Vagina (tissue), 2 donors: ENCODE measurements at regions not wholly inside any gene's neighbourhood (a gene's known extent, or its start where the extent isn't known, plus 50 kb on each side); places are given as distances from the start of the nearest gene placed in this dataset.

Source experiments
- DNase-seq, 2 donors: peaks; one replicate each; pipeline ENCODE4 v3.0.0-alpha.2; 2017; ENCODE audit errors: extremely low spot score in 2 of 2
- H3K27ac ChIP-seq: fragments of 200-600 bp; sonication (generic); one replicate; pipeline ENCODE4 v1.5.1; 2019
- H3K27me3 ChIP-seq: fragments of 200-600 bp; sonication (generic); one replicate; pipeline ENCODE4 v1.5.1; 2019
- H3K36me3 ChIP-seq, 2 donors: fragments of 200-600 bp; sonication (generic); one replicate each; pipeline ENCODE4 v1.5.1; 2017 to 2019
- H3K4me1 ChIP-seq: fragments of 200-600 bp; sonication (generic); one replicate; pipeline ENCODE4 v1.5.1; 2019
- H3K4me3 ChIP-seq, 2 donors: fragments of 200-600 bp; sonication (generic); 1 replicate in 1 of 2; 2 replicates in 1 of 2; pipeline ENCODE4 v1.5.1; 2016 to 2019
- H3K9me3 ChIP-seq: fragments of 200-600 bp; sonication (generic); one replicate; pipeline ENCODE4 v1.5.1; 2019
- POLR2A ChIP-seq, 2 donors: fragments of 450-650 bp; IDR thresholded peaks; one replicate each; pipeline ENCODE4 v1.6.1; 2017; ENCODE audit warnings: antibody characterized with exemption in 2 of 2, mild to moderate bottlenecking in 2 of 2, moderate library complexity in 2 of 2
- POLR2AphosphoS5 ChIP-seq, 2 donors: sonication (generic); formaldehyde crosslinking; IDR thresholded peaks; one replicate each; pipeline ENCODE4 v1.9.0; 2017; ENCODE audit warnings: antibody characterized with exemption in 2 of 2, mild to moderate bottlenecking in 2 of 2, low read depth in 1 of 2; ENCODE audit not compliant: insufficient read depth in 1 of 2
- intact Hi-C: fragments of 100-400 bp; cut with DNase I; formaldehyde crosslinking; loops from one replicate; pipeline ENCODE4 v1.15.1; 2023
- TF ChIP-seq, protein P1 (sequence below), 3 experiments: fragments of 450-650 bp in 2 of 3; fragments of 200-600 bp in 1 of 3; sonication (generic) in 1 of 3; IDR thresholded peaks; one replicate each; pipeline ENCODE4 v1.5.1; 2017 to 2019; ENCODE audit warnings: antibody characterized with exemption in 3 of 3, mild to moderate bottlenecking in 2 of 3, moderate library complexity in 2 of 3

DNA sequence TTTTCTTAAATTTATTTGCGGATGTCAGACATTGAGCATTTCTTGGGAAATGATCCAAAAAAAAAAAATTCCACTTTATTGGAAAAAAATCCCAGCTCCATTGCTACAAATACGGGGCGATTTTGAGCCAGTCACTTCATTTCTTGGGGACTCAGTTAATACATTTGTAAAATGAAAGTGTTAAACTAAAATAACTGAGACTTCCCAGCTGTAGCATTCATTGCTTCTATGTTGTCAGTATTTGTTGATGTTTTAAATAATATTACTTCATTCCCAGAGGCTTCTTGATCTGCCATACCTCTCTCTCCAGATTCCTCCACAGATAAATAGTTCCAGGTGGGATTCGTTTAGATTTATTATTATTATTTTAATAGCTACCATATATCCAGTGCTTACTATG, 77.1 kb upstream of the HS3ST3A1 start:
- DNase-seq, result no peak
- Histone ChIP-seq H3K9me3 (no peaks in the 10 kb centered on the region), H3K36me3 (no peaks in the 10 kb centered on the region), H3K4me3 (no peak overlapping the region), H3K4me1 (no peaks in the 10 kb centered on the region), H3K27ac (no peak overlapping the region), H3K27me3 (no peaks in the 10 kb centered on the region)
- TF ChIP-seq POLR2AphosphoS5 (IDR thresholded peaks at IDR 0.05; ENCODE audit: insufficient read depth in 1 of 2, low read depth in 1 of 2) (no peak), POLR2A (IDR thresholded peaks at IDR 0.05) (no peak)
- TF ChIP-seq, protein P1, sequence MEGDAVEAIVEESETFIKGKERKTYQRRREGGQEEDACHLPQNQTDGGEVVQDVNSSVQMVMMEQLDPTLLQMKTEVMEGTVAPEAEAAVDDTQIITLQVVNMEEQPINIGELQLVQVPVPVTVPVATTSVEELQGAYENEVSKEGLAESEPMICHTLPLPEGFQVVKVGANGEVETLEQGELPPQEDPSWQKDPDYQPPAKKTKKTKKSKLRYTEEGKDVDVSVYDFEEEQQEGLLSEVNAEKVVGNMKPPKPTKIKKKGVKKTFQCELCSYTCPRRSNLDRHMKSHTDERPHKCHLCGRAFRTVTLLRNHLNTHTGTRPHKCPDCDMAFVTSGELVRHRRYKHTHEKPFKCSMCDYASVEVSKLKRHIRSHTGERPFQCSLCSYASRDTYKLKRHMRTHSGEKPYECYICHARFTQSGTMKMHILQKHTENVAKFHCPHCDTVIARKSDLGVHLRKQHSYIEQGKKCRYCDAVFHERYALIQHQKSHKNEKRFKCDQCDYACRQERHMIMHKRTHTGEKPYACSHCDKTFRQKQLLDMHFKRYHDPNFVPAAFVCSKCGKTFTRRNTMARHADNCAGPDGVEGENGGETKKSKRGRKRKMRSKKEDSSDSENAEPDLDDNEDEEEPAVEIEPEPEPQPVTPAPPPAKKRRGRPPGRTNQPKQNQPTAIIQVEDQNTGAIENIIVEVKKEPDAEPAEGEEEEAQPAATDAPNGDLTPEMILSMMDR (IDR thresholded peaks at IDR 0.05), result no peak
- intact Hi-C loops, result no loop called here

DNA sequence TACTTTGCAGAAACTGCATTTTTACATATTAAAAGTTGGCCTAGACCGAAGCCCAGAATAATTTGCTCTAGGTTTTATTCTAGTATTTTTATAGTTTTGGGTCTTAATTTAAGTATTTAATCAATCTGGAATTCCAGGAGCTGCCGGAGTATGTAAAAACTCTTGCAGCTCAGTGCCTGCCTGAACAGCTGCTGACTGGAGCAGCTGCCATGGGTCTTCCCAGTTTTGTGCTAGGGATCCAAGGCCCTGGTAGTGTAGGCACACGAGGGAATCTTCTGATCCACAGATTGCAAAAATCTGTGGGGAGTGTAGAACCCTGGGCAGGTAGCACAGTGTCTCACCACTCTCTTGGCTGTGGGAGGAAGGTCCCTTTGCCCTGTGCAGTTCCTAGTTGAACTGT, 87.0 kb upstream of the HS3ST3A1 start:
- Histone ChIP-seq H3K36me3 (no peaks in the 10 kb centered on the region), H3K27me3 (no peaks in the 10 kb centered on the region), H3K9me3 (no peaks in the 10 kb centered on the region), H3K4me3 (no peak overlapping the region), H3K27ac (no peak overlapping the region), H3K4me1 (no peaks in the 10 kb centered on the region)
- intact Hi-C loops, result no loop called here
- no peak for DNase-seq
- TF ChIP-seq POLR2AphosphoS5 (IDR thresholded peaks at IDR 0.05; ENCODE audit: insufficient read depth in 1 of 2, low read depth in 1 of 2) (no peak), POLR2A (IDR thresholded peaks at IDR 0.05) (no peak)
- TF ChIP-seq, protein P1 (IDR thresholded peaks at IDR 0.05), result no peak

DNA sequence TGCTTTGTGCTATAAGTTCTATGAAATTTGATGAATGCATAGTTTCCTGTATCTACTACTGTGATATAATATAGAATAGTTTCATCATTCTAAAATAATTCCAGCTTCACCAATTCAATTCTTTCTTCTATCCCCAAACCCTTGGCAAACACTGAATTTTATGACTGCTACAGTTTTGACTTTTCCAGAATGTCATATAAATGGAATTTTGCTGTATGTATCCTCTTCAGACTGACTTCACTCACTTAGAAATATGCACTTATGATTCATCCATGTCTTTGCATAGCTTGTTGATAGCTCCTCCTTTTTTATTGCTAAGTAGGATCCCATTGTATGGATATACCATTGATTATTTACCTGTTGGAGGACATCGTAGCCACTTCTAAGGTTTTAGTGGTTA, 89.1 kb upstream of the HS3ST3A1 start:
- Histone ChIP-seq H3K9me3 (no peaks in the 10 kb centered on the region), H3K4me1 (no peaks in the 10 kb centered on the region), H3K27ac (no peak overlapping the region), H3K27me3 (no peaks in the 10 kb centered on the region), H3K36me3 (no peaks in the 10 kb centered on the region), H3K4me3 (no peak overlapping the region)
- no peak for DNase-seq
- no peak for TF ChIP-seq POLR2AphosphoS5 (IDR thresholded peaks at IDR 0.05; ENCODE audit: insufficient read depth in 1 of 2, low read depth in 1 of 2)
- no peak for TF ChIP-seq POLR2A (IDR thresholded peaks at IDR 0.05)
- TF ChIP-seq, protein P1 (IDR thresholded peaks at IDR 0.05), result no peak
- intact Hi-C loops, result no loop called here

DNA sequence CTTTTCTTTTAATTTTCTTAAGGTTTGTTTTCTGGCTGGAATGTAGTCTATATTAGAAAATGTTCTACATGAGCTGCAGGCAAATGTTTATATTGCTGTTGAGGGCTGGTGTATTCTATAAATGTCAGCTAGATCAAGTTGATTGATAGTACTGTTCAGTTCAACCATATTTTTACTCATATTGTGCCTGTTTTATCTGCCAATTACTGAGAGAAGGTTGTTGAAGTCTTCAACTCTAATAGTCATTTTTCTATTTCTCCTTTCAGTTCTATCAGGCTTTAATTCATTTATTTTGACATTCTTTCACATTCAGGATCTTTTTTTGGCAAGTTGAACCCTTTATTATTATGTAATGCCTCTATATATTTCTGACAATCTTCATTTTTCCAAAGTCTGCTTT, 93.2 kb upstream of the HS3ST3A1 start:
- DNase-seq, result no peak
- Histone ChIP-seq H3K4me3 (no peak overlapping the region), H3K4me1 (no peaks in the 10 kb centered on the region), H3K36me3 (no peaks in the 10 kb centered on the region), H3K9me3 (no peaks in the 10 kb centered on the region), H3K27ac (no peak overlapping the region), H3K27me3 (no peaks in the 10 kb centered on the region)
- TF ChIP-seq, protein P1 (IDR thresholded peaks at IDR 0.05), result no peak
- TF ChIP-seq POLR2AphosphoS5 (IDR thresholded peaks at IDR 0.05; ENCODE audit: insufficient read depth in 1 of 2, low read depth in 1 of 2) (no peak), POLR2A (IDR thresholded peaks at IDR 0.05) (no peak)
- intact Hi-C loops, result no loop called here

DNA sequence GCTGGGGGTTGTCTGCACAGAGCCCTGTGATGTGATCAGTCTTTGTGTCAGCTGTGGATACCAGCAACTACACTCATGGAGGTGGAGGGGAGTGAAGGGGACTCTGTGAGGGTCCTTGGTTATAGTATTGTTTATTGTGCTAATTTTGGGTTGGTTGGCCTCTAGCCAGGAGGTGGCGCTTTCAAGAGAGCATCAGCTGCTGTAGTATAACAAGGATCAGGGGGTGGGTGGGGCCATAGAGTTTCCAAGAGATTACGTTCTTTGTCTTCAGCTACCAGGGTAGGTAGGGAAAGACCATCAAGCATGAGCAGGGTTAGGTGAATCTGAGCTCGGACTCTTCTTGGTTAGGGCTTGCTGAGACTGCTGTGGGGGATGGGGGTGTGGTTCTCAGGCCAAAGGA, 97.1 kb upstream of the HS3ST3A1 start:
- Histone ChIP-seq H3K4me3 (no peak overlapping the region), H3K9me3 (no peaks in the 10 kb centered on the region), H3K4me1 (no peaks in the 10 kb centered on the region), H3K27me3 (no peaks in the 10 kb centered on the region), H3K36me3 (no peaks in the 10 kb centered on the region), H3K27ac (no peak overlapping the region)
- no peak for DNase-seq
- intact Hi-C loops, result no loop called here
- TF ChIP-seq POLR2AphosphoS5 (IDR thresholded peaks at IDR 0.05; ENCODE audit: insufficient read depth in 1 of 2, low read depth in 1 of 2) (no peak), POLR2A (IDR thresholded peaks at IDR 0.05) (no peak)
- TF ChIP-seq, protein P1 (IDR thresholded peaks at IDR 0.05), result no peak
